Activated T-cell treated with anti-CD3 and anti-CD28 coated beads, Interleukin-2, amount 50 U/mL, for 24 hours (primary cell): ENCODE measurements at regions not wholly inside any gene's neighbourhood (a gene's known extent, or its start where the extent isn't known, plus 50 kb on each side); places are given as distances from the start of the nearest gene placed in this dataset.
"Not testable (repeated sequence)": the region's sequence is repeated elsewhere in the genome, so short reads cannot be mapped to it uniquely, and the experiment has no call there.

ENCODE experiments used
- DNase-seq: peaks from one replicate; pipeline ENCODE4 v3.0.0-alpha.2; 2020
- H3K27ac Mint-ChIP-seq: 2 replicates; pipeline ENCODE4 v1.8.0; 2020; ENCODE audit warnings: mild to moderate bottlenecking, mixed read lengths
- H3K27me3 Mint-ChIP-seq: 2 replicates; pipeline ENCODE4 v1.8.0; 2020; ENCODE audit warnings: mixed read lengths
- H3K36me3 Mint-ChIP-seq: 2 replicates; pipeline ENCODE4 v1.8.0; 2020; ENCODE audit warnings: low read depth, mixed read lengths
- H3K4me1 Mint-ChIP-seq: 2 replicates; pipeline ENCODE4 v1.8.0; 2020; ENCODE audit warnings: low read depth, mixed read lengths
- H3K4me3 Mint-ChIP-seq: 2 replicates; pipeline ENCODE4 v1.8.0; 2020; ENCODE audit warnings: mild to moderate bottlenecking, moderate library complexity, mixed read lengths
- H3K9me3 Mint-ChIP-seq: 2 replicates; pipeline ENCODE4 v1.8.0; 2020; ENCODE audit warnings: mixed read lengths

- Mint-ChIP-seq H3K36me3 (no peaks in the 10 kb centered on the region), H3K27ac (no peak overlapping the region), H3K4me3 (no peak overlapping the region), H3K27me3 (peaks cover 19% of the 10 kb centered on the region), H3K9me3 (no peaks in the 10 kb centered on the region), H3K4me1 (no peaks in the 10 kb centered on the region)
- no peak for DNase-seq
Measured at GRCh38 chr6:167403427-167403826, 78.5 kb downstream of the TTLL2 start.

- Mint-ChIP-seq H3K4me3 (no peak overlapping the region), H3K27me3 (peaks cover 19% of the 10 kb centered on the region), H3K36me3 (no peaks in the 10 kb centered on the region), H3K4me1 (no peaks in the 10 kb centered on the region), H3K9me3 (no peaks in the 10 kb centered on the region), H3K27ac (no peak overlapping the region)
- no peak for DNase-seq
Measured at GRCh38 chr6:167404385-167405049, 79.6 kb downstream of the TTLL2 start.

GRCh38 chr6:167405778-167406532, 81.1 kb downstream of the TTLL2 start:
- Mint-ChIP-seq H3K27ac (no peak overlapping the region), H3K9me3 (no peaks in the 10 kb centered on the region), H3K27me3 (peaks cover 16% of the 10 kb centered on the region), H3K4me3 (no peak overlapping the region), H3K36me3 (no peaks in the 10 kb centered on the region), H3K4me1 (no peaks in the 10 kb centered on the region)
- no peak for DNase-seq

- not testable (repeated sequence) for H3K36me3 Mint-ChIP-seq, H3K4me1 Mint-ChIP-seq, H3K27ac Mint-ChIP-seq, H3K4me3 Mint-ChIP-seq, H3K9me3 Mint-ChIP-seq, DNase-seq
- peaks cover 12% of the 10 kb centered on the region for H3K27me3 Mint-ChIP-seq
Measured at GRCh38 chr6:167406533-167407238, 81.8 kb downstream of the TTLL2 start.

GRCh38 chr6:167407239-167408064, 82.6 kb downstream of the TTLL2 start:
- no peak for DNase-seq
- no peaks in the 10 kb centered on the region for H3K4me1 Mint-ChIP-seq
- H3K9me3 Mint-ChIP-seq, result no peaks in the 10 kb centered on the region
- H3K36me3 Mint-ChIP-seq, result no peaks in the 10 kb centered on the region
- no peak overlapping the region for H3K4me3 Mint-ChIP-seq
- H3K27me3 Mint-ChIP-seq, result peaks cover 9% of the 10 kb centered on the region
- H3K27ac Mint-ChIP-seq, result no peak overlapping the region

- DNase-seq, result no peak
- Mint-ChIP-seq H3K36me3 (no peaks in the 10 kb centered on the region), H3K27ac (no peak overlapping the region), H3K4me1 (no peaks in the 10 kb centered on the region), H3K4me3 (no peak overlapping the region), H3K27me3 (peaks cover 9% of the 10 kb centered on the region), H3K9me3 (no peaks in the 10 kb centered on the region)
Measured at GRCh38 chr6:167408235-167408869, 83.5 kb downstream of the TTLL2 start.

GRCh38 chr6:167409079-167409478, 84.2 kb downstream of the TTLL2 start:
- H3K27ac Mint-ChIP-seq, result no peak overlapping the region
- H3K36me3 Mint-ChIP-seq, result no peaks in the 10 kb centered on the region
- H3K27me3 Mint-ChIP-seq, result peaks cover 9% of the 10 kb centered on the region
- no peaks in the 10 kb centered on the region for H3K4me1 Mint-ChIP-seq
- no peaks in the 10 kb centered on the region for H3K9me3 Mint-ChIP-seq
- no peak for DNase-seq
- H3K4me3 Mint-ChIP-seq, result no peak overlapping the region

GRCh38 chr6:167409694-167410093, 84.8 kb downstream of the TTLL2 start:
- H3K27ac Mint-ChIP-seq, result no peak overlapping the region
- no peak overlapping the region for H3K4me3 Mint-ChIP-seq
- no peaks in the 10 kb centered on the region for H3K36me3 Mint-ChIP-seq
- DNase-seq, result no peak
- no peaks in the 10 kb centered on the region for H3K9me3 Mint-ChIP-seq
- H3K27me3 Mint-ChIP-seq, result peaks cover 9% of the 10 kb centered on the region
- H3K4me1 Mint-ChIP-seq, result no peaks in the 10 kb centered on the region

- peaks cover 8% of the 10 kb centered on the region for H3K27me3 Mint-ChIP-seq
- H3K9me3 Mint-ChIP-seq, result no peaks in the 10 kb centered on the region
- H3K36me3 Mint-ChIP-seq, result no peaks in the 10 kb centered on the region
- no peak overlapping the region for H3K4me3 Mint-ChIP-seq
- no peaks in the 10 kb centered on the region for H3K4me1 Mint-ChIP-seq
- no peak for DNase-seq
- no peak overlapping the region for H3K27ac Mint-ChIP-seq
Measured at GRCh38 chr6:167410462-167410861, 85.6 kb downstream of the TTLL2 start.

- no peaks in the 10 kb centered on the region for H3K4me1 Mint-ChIP-seq
Measured at GRCh38 chr6:167412506-167412905, 87.6 kb downstream of the TTLL2 start.

GRCh38 chr6:167415441-167415961, 90.6 kb downstream of the TTLL2 start:
- no peaks in the 10 kb centered on the region for H3K9me3 Mint-ChIP-seq
- H3K27ac Mint-ChIP-seq, result no peak overlapping the region
- peaks cover 19% of the 10 kb centered on the region for H3K27me3 Mint-ChIP-seq
- no peaks in the 10 kb centered on the region for H3K36me3 Mint-ChIP-seq
- H3K4me1 Mint-ChIP-seq, result no peaks in the 10 kb centered on the region
- H3K4me3 Mint-ChIP-seq, result no peak overlapping the region
- no peak for DNase-seq

More at GRCh38 chr6:167412506-167412905, 87.6 kb downstream of the TTLL2 start:
- no peak for DNase-seq
- H3K36me3 Mint-ChIP-seq, result no peaks in the 10 kb centered on the region
- H3K27me3 Mint-ChIP-seq, result peaks cover 6% of the 10 kb centered on the region
- H3K9me3 Mint-ChIP-seq, result no peaks in the 10 kb centered on the region
- no peak overlapping the region for H3K27ac Mint-ChIP-seq
- H3K4me3 Mint-ChIP-seq, result no peak overlapping the region

GRCh38 chr6:167416676-167417430, 92.0 kb downstream of the TTLL2 start:
- no peak for DNase-seq
- Mint-ChIP-seq H3K4me3 (no peak overlapping the region), H3K27ac (no peak overlapping the region), H3K4me1 (no peaks in the 10 kb centered on the region), H3K36me3 (no peaks in the 10 kb centered on the region), H3K9me3 (no peaks in the 10 kb centered on the region), H3K27me3 (peaks cover 19% of the 10 kb centered on the region)

- DNase-seq, result no peak
- no peaks in the 10 kb centered on the region for H3K4me1 Mint-ChIP-seq
Measured at GRCh38 chr6:167420177-167420576, 95.3 kb downstream of the TTLL2 start.

More at GRCh38 chr6:167420177-167420576, 95.3 kb downstream of the TTLL2 start:
- no peaks in the 10 kb centered on the region for H3K9me3 Mint-ChIP-seq
- H3K36me3 Mint-ChIP-seq, result no peaks in the 10 kb centered on the region
- no peak overlapping the region for H3K27ac Mint-ChIP-seq
- no peak overlapping the region for H3K4me3 Mint-ChIP-seq
- H3K27me3 Mint-ChIP-seq, result peaks cover 19% of the 10 kb centered on the region
